Loucy (cell line): ENCODE measurements at regions not wholly inside any gene's neighbourhood (a gene's known extent, or its start where the extent isn't known, plus 50 kb on each side); places are given as distances from the start of the nearest gene placed in this dataset.

Experiments used
- H2AFZ ChIP-seq: fragments of 200-600 bp; sonication (generic); 2 replicates; pipeline ENCODE4 v1.6.0; 2016; ENCODE audit warnings: antibody characterized with exemption, mild to moderate bottlenecking, low read length, moderate library complexity
- H3F3A ChIP-seq: fragments of 200-600 bp; 2 replicates; pipeline ENCODE4 v1.6.0; 2016; ENCODE audit warnings: antibody characterized with exemption, low read depth, mild to moderate bottlenecking
- H3K27me3 ChIP-seq: fragments of 200-600 bp; sonication (generic); 2 replicates; pipeline ENCODE4 v1.6.1; 2014; ENCODE audit warnings: low read length, mild to moderate bottlenecking; ENCODE audit not compliant: insufficient read depth, poor library complexity, severe bottlenecking
- H3K36me3 ChIP-seq: fragments of 200-600 bp; sonication (generic); 2 replicates; pipeline ENCODE4 v1.6.1; 2016; ENCODE audit warnings: low read length; ENCODE audit not compliant: insufficient read depth
- H3K4me1 ChIP-seq: fragments of 200-600 bp; sonication (generic); 2 replicates; pipeline ENCODE4 v1.5.1; 2014; ENCODE audit warnings: low read length, mild to moderate bottlenecking; ENCODE audit not compliant: insufficient read depth, poor library complexity, severe bottlenecking
- H3K4me2 ChIP-seq: fragments of 200-600 bp; sonication (generic); 2 replicates; pipeline ENCODE4 v1.6.0; 2014; ENCODE audit warnings: antibody characterized with exemption, low read length, low read depth, mild to moderate bottlenecking; ENCODE audit not compliant: poor library complexity, severe bottlenecking
- H3K4me3 ChIP-seq: fragments of 200-600 bp; sonication (generic); 2 replicates; pipeline ENCODE4 v1.5.1; 2014; ENCODE audit warnings: low read length, mild to moderate bottlenecking, mixed read lengths; ENCODE audit not compliant: poor library complexity, severe bottlenecking
- H3K79me2 ChIP-seq: fragments of 200-600 bp; sonication (generic); 2 replicates; pipeline ENCODE4 v1.6.1; 2014; ENCODE audit warnings: low read length; ENCODE audit not compliant: insufficient read depth
- H3K9ac ChIP-seq: fragments of 200-600 bp; sonication (generic); 2 replicates; pipeline ENCODE4 v1.6.0; 2014; ENCODE audit warnings: mild to moderate bottlenecking, low read depth, low read length, moderate library complexity; ENCODE audit not compliant: poor library complexity, severe bottlenecking
- H3K9me2 ChIP-seq: fragments of 200-600 bp; sonication (generic); replicated peaks from 2 replicates; pipeline ENCODE4 v1.6.1; 2016; ENCODE audit warnings: low read depth, low read length, mixed read lengths
- H3K9me3 ChIP-seq: fragments of 200-600 bp; sonication (generic); 2 replicates; pipeline ENCODE4 v1.6.1; 2014; ENCODE audit warnings: mild to moderate bottlenecking, antibody characterized with exemption, low read length, low read depth; ENCODE audit not compliant: insufficient read depth
- H4K20me1 ChIP-seq: fragments of 200-600 bp; sonication (generic); 2 replicates; pipeline ENCODE4 v1.6.0; 2014; ENCODE audit warnings: antibody characterized with exemption, low read length, mild to moderate bottlenecking; ENCODE audit not compliant: insufficient read depth, poor library complexity, severe bottlenecking
- EZH2phosphoT487 ChIP-seq: fragments of 200-600 bp; IDR thresholded peaks from 2 replicates; pipeline ENCODE4 v1.6.1; 2018; ENCODE audit warnings: antibody characterized with exemption, mild to moderate bottlenecking, moderate library complexity, borderline replicate concordance
- TF ChIP-seq, protein P1 (sequence below): fragments of 200-600 bp; sonication (generic); conservative IDR thresholded peaks from 2 replicates; pipeline ENCODE4 v1.5.1; 2014; ENCODE audit warnings: mild to moderate bottlenecking, antibody characterized with exemption, low read length

DNA sequence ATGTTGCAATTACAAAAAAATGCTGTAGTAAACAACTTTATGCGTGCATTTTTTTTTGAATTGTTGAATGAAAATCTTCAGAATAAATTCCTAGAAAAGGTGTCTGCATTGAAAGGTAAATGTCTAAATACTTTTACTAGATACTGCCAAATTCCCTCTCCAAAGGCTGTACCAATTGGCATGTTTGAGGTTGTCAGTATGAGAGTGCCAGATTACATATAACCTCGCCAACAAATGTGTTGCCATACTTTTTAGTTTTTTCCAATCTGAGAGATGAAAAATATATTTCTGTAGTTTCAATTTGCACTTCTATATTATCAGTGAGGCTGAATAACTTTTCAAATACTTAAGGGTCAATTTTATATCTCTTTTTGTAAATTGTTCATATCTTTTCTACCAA lies 261.5 kb upstream of the TARS1 start:
- Histone ChIP-seq H3K9ac (no peak overlapping the region), H3K4me1 (peaks cover 17% of the 10 kb centered on the region)

DNA sequence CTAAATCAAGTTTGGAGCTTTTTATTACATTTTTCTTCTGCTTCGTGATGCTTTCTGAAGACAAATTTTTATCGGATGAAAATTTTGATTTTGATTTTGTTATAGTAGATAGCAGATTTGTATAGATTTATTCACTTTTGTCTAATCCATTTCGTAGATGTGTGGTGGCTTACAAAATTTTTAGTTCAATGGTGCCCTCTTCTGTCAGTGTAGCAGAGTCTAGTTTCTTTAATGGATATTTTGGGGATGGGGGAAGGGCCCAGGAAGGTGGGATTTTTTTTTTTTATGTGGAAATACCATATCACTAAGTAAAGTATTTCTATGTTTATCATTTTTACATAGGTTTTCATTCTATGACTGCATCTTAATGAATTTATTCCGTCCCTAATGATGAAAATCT lies 259.9 kb upstream of the TARS1 start:
- Histone ChIP-seq H3K9ac (no peak overlapping the region), H3K4me3 (no peak overlapping the region), H3K9me2 (no peaks in the 10 kb centered on the region), H2AFZ (no peak overlapping the region), H3K4me2 (no peak overlapping the region), H3K27me3 (no peaks in the 10 kb centered on the region), H3F3A (no peaks in the 10 kb centered on the region), H3K79me2 (no peaks in the 10 kb centered on the region), H3K9me3 (no peaks in the 10 kb centered on the region), H3K36me3 (no peaks in the 10 kb centered on the region), H3K4me1 (peaks cover 17% of the 10 kb centered on the region), H4K20me1 (no peaks in the 10 kb centered on the region)
- TF ChIP-seq EZH2phosphoT487: no peak
- TF ChIP-seq, protein P1, sequence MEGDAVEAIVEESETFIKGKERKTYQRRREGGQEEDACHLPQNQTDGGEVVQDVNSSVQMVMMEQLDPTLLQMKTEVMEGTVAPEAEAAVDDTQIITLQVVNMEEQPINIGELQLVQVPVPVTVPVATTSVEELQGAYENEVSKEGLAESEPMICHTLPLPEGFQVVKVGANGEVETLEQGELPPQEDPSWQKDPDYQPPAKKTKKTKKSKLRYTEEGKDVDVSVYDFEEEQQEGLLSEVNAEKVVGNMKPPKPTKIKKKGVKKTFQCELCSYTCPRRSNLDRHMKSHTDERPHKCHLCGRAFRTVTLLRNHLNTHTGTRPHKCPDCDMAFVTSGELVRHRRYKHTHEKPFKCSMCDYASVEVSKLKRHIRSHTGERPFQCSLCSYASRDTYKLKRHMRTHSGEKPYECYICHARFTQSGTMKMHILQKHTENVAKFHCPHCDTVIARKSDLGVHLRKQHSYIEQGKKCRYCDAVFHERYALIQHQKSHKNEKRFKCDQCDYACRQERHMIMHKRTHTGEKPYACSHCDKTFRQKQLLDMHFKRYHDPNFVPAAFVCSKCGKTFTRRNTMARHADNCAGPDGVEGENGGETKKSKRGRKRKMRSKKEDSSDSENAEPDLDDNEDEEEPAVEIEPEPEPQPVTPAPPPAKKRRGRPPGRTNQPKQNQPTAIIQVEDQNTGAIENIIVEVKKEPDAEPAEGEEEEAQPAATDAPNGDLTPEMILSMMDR: peak; percentile 63

More for the DNA sequence above, 261.5 kb upstream of the TARS1 start:
- no peak overlapping the region for H3K4me2 ChIP-seq
- no peaks in the 10 kb centered on the region for H3K9me3 ChIP-seq
- H4K20me1 ChIP-seq: no peaks in the 10 kb centered on the region
- no peaks in the 10 kb centered on the region for H3K27me3 ChIP-seq
- no peaks in the 10 kb centered on the region for H3F3A ChIP-seq
- H3K36me3 ChIP-seq: no peaks in the 10 kb centered on the region
- TF ChIP-seq, protein P1: no peak
- TF ChIP-seq EZH2phosphoT487: no peak
- no peaks in the 10 kb centered on the region for H3K79me2 ChIP-seq
- no peak overlapping the region for H3K4me3 ChIP-seq
- no peaks in the 10 kb centered on the region for H3K9me2 ChIP-seq
- no peak overlapping the region for H2AFZ ChIP-seq

DNA sequence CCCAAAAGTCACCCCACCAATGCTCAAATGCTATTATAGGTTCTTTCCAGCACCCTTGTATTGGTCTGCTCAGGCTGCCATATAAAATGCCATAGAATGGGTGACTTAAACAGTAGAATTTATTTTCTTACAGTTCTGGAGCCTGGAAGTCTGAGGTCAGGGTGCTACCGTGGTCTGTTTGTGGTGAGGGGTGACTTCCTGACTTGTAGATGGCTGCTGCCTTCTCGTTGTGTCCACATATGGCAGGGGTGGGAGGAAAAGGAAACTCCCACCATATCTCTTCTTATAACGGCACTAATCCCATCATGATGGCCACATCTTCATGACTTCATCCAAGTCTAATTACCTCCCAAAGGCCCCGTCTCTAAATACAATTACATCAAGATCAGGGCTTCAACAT lies 257.8 kb upstream of the TARS1 start:
- Histone ChIP-seq H3F3A (no peaks in the 10 kb centered on the region), H3K79me2 (no peaks in the 10 kb centered on the region)

More for the DNA sequence above, 257.8 kb upstream of the TARS1 start:
- Histone ChIP-seq H3K27me3 (no peaks in the 10 kb centered on the region), H2AFZ (peak overlapping the region; percentile 46; the same call in 1 of the 2 replicates), H4K20me1 (no peaks in the 10 kb centered on the region), H3K4me3 (peak overlapping the region; percentile 26), H3K9me3 (0 out of 2 replicates have a peak, but pooled peaks cover 2% of the 10 kb centered on the region), H3K4me1 (peaks cover 17% of the 10 kb centered on the region), H3K36me3 (no peaks in the 10 kb centered on the region), H3K9me2 (no peaks in the 10 kb centered on the region), H3K4me2 (peak overlapping the region; percentile 42), H3K9ac (no peak overlapping the region)
- TF ChIP-seq, protein P1: no peak
- TF ChIP-seq EZH2phosphoT487: no peak
